IPS DF 4.7 (cell line): ENCODE measurements at regions not wholly inside any gene's neighbourhood (a gene's known extent, or its start where the extent isn't known, plus 50 kb on each side); places are given as distances from the start of the nearest gene placed in this dataset.

ENCODE experiments used
- DNase-seq: peaks from one replicate; pipeline ENCODE4 v3.0.0-alpha.2; 2013; ENCODE audit warnings: low spot score; ENCODE audit errors: extremely low read depth

- no peak for DNase-seq
These were observed 655.9 kb downstream of the GALR1 start for GRCh38 chr18:77905449-77906055.

GRCh38 chr18:77906103-77906892 is 656.6 kb downstream of the GALR1 start:
- no peak for DNase-seq

GRCh38 chr18:77910347-77910746 is 660.7 kb downstream of the GALR1 start:
- DNase-seq = no peak

GRCh38 chr18:77911971-77912605 is 662.4 kb downstream of the GALR1 start:
- no peak for DNase-seq

GRCh38 chr18:77918730-77919129 is 669.1 kb downstream of the GALR1 start:
- DNase-seq = no peak

DNA sequence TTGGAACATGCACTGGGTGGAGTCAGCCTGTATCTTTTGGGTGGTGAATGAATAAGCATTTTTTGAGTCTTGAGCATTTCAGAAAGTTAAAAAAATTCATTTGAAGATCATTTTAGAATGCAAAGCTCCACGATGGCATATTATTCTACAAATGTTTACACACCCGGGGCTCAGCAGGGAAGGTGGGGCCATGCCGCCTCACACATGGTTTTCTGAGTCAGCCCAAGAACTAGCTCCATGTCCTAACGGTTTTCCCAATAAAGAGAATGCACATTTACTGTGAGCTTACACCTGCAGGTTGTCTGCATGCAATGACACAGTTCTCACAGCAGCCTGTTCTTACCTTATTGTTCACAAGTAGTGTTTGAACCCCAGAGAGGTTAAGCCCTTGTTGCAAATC is 670.3 kb downstream of the GALR1 start:
- no peak for DNase-seq

- DNase-seq = no peak
These were observed 685.7 kb downstream of the GALR1 start for GRCh38 chr18:77935342-77935741.

DNA sequence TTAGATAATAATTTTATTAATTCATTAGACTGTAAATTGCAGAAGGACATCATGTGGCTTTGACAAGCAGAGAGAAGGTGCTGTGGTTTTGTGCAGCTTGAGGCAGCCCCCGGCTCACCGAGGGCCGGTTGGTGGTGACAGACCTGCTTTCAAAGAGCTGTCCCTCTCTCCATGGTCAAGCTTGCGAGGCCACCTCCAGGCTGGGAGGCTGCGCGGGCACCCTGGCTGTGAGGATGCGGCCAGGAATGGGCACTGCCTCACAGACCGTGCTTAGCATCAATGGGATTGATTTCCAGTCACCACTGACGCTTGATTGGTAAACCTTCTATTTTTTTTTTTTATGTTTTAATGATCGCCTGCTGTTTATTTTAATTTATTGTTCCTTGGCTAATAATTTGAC is 690.9 kb downstream of the GALR1 start:
- DNase-seq = no peak

GRCh38 chr18:77944533-77944932 is 694.9 kb downstream of the GALR1 start:
- DNase-seq = no peak

DNA sequence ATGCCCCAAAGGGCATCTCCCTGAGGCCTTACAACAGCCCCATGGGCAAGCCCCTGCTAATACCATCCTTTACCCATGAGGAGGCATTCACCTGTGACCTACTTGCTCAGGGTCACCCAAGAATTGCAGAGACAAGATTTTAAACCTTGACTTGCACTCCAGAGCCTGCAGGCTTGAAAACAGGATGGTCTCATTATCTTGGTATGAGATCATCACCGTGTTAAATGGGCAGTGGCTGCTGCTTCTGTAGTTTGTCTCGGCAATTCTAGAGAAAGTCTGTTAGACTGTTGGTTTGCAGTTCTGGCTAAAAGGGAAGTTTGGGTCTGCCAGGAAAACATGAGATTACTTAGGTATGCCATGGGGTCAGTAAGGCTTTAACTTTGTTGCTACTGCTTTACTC is 698.9 kb downstream of the GALR1 start:
- DNase-seq = no peak

DNA sequence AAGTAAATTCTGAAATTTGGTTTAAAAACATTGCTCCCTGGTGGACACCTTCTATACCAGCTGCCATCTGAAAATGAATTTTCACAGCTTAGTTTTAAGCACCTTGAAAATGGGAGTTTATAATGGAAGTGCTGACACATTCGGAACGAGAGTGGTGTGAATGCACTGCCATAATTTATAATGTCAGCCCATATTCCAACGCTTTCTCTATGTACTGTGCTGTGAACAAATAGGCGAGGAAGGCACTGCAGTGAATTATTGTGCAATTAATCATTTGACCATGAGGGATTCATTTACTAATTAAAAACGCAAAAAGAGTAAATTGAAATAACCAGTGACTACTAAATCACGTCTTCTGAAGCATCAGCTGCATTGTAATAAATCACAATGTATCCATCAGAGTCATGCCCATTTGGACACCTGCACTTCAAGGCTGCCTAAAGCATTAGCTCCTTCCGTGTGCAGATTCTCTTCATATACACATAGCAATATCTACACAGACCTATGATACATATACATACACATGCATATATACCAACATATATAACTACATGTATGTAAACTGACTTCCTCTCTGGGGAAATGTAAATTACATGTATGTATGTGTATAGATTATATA is 699.8 kb downstream of the GALR1 start:
- DNase-seq = no peak

- DNase-seq = no peak
These were observed 709.6 kb downstream of the GALR1 start for GRCh38 chr18:77959248-77959647.

DNA sequence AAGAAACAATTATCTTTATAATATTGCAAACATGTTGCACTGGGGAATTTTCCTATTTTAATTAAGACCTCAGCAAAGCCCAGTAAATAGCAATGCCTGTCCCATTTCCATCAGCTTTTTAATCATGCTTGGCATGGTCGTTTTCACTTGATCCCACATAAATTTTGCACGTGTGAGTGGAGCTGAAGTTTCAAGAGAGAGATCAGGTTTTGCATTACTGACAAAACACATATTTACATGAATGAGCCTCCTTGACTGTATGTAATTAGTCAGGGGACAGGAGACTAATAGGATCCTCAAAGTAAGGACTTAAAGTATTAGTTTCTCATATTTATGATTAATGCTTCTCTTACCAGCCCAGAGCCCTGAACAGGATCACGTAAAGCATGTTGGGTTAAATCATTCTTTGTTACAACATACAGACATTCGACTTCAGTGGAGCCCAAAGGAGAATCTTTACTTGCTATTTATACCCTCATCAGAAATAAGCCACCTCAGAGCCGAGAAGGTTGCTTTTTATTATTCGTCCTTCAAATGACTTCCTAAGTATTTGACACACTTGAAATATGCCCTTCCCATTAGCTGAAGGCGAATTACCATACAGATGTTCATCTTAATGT is 711.3 kb downstream of the GALR1 start:
- DNase-seq = no peak

DNA sequence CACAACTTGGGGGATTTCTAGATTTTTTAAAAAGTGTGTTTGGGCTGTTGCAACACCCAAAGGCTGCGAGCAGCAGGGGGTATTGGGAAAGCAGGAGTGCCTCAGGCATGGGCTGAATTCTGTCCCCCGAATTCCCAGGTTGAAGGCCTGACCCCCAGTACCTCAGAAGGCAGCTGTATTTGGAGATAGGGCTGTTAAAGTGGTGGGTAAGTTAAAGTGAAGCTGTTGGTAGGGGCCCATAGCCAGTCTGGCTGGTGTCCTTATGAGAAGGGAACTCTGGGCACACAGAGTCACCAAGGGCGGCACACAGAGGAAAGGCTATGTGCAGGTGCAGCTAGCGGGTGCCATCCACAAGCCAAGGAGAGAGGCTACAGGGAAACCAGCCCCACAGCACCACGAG is 717.4 kb downstream of the GALR1 start:
- no peak for DNase-seq

- no peak for DNase-seq
These were observed 718.1 kb downstream of the GALR1 start for GRCh38 chr18:77967791-77968190.

DNA sequence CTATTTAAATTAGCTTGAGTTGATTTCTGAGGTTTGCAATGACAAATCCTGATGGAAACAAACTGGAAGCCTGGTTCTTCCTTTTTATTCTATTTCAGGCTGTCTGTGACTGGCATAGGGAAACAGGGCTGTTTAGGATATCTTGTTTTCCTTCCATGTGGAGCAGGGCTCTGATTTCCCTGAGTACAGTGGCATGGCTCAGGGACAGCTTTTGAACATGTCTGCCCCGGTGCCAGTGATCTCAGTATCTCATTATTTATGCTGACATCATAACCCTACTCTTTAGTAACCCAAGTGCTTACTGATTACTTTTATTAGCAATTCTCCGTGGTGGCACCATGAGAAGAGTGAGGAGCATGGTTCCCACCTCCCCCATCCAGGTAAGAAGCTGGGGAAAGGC is 720.3 kb downstream of the GALR1 start:
- no peak for DNase-seq

- DNase-seq = peak; percentile 19
These were observed 721.2 kb downstream of the GALR1 start for GRCh38 chr18:77970814-77971213.

DNA sequence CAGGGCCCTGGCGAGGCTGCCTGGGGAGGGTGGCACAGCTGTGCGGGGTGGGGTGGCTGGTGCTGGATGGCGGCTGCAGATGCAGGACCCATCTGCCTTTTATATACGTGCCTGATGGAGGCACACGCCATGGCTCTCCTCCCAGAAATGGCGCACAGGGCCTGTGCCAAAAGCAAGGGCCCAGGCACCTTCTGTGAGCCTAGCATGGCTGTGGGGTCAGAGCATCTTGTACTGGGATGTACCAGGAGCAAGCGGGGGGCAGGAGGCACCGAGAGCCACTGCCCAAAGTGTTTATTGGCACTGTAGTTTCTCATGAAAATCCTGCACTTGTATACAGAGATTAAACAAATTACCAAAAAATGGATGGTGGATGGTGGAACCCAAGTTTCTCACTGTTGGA is 724.1 kb downstream of the GALR1 start:
- DNase-seq = no peak

- DNase-seq = no peak
These were observed 724.7 kb downstream of the GALR1 start for GRCh38 chr18:77974329-77974728.

- no peak for DNase-seq
These were observed 727.7 kb downstream of the GALR1 start for GRCh38 chr18:77977331-77977730.

GRCh38 chr18:77980275-77980674 is 730.6 kb downstream of the GALR1 start:
- no peak for DNase-seq

GRCh38 chr18:77981874-77982273 is 732.2 kb downstream of the GALR1 start:
- DNase-seq = no peak
